ENCODE measurements at regions not wholly inside any gene's neighbourhood (a gene's known extent, or its start where the extent isn't known, plus 50 kb on each side); places are given as distances from the start of the nearest gene placed in this dataset.

DNA sequence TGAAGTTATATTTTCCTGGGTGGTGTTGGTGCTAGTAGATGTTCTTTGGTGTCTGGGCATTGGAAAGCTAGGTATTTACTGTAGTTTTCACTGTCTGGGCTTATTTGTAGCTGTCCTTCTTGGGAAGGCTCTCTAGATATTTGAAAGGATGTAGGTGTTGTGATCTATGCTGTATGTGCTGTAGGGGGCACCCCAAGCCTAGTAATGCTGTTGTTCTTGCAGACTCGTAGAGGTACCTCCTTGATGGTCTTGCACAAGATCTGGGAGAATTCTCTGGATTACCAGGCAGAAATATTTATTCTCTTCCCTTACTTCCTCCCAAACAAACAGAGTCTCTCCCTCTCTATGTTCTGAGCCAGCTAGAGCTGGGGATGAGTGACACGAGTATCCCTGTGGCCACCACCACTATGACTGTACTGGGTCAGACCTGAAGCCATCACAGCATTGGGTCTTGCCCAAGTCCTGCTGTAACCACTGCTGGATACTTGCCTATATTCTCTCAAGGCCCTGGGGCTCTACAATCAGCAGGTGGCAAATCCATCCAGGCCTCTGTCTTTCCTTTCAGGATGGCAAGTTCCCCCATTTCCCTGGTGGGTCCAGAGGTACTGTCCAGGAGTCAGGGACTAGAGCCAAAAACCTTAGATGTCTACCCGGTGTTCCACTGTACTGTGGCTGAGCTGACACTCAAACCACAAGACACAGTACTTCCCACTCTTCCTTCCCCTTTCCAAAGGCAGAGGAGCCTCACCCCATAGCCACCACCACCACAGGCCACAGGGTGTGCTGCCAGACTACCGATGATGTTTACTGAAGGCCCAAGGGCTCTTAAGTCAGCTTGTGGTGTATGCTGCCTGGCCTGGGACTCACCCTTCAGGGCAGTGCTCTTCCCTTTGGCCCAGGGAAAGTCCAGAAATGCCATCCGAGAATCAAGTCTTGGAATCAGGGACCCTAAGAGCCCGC, 195.2 kb upstream of the DPPA4 start:
- DNase-seq (ENCODE audit: low read depth, low spot score) = no peak

- no peak for DNase-seq (ENCODE audit: low read depth, low spot score)
Observed at GRCh38 chr3:109545746-109546145, 208.4 kb upstream of the DPPA4 start.

GRCh38 chr3:109548192-109548938, 211.0 kb upstream of the DPPA4 start:
- DNase-seq (ENCODE audit: low read depth, low spot score) = no peak

DNA sequence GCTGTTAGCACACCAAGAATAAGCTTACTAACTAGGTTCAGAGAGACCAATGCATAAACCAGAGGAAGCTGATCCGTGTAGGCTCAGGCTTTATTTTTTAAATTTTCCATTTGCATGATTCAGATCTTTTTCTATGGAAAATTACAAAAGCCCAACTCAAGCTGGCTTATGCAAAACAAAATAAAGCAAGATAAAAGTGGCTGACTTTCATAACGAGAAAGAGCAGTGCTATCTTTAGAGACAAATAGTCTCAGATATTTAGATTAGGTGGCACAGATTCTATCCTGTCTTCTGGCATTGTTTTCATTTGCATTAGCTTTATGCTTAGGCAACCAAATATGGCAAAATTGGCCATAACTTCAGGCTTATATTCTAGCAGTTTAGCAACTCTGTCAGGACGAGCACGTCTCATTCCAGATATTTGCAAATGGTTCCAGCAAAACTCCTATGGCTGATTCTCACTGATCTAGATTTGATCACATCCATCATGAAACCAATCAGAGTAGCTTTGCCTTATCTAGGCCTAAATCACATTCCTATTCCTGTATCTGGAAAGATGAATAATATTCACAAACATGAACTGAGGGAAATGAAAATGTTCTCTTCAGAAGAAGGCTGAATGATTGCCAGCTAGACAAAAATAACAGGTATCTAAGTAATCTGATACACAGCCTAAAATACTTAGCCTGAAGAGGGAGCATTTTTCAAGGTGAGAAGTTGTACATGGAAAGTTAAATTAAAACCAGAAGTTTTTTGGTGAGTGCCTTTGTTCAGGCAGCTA, 216.4 kb upstream of the DPPA4 start:
- DNase-seq (ENCODE audit: low read depth, low spot score) = no peak

- no peak for DNase-seq (ENCODE audit: low read depth, low spot score)
Observed at GRCh38 chr3:109559389-109559788, 222.0 kb upstream of the DPPA4 start.

DNA sequence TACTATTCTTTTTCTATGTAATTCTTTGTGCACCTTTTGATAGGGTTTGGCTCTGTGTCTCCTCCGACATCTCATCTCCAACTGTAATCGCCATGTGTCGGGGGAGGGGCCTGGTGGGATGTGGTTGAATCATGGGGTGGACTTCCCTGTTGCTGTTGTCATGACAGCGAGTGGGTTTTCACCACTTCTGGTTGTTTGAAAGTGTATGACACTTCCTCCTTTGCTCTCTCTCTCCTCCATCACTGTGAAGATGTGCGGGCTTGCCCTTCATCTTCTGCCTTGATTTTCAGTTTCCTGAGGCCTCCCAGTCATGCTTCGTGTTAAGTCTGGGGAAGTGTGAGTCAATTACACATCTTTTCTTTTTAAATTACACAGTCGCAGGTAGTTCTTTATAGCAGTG, 225.8 kb upstream of the DPPA4 start:
- DNase-seq (ENCODE audit: low read depth, low spot score) = no peak

- no peak for DNase-seq (ENCODE audit: low read depth, low spot score)
Observed at GRCh38 chr3:109569135-109569846, 231.9 kb upstream of the DPPA4 start.

DNA sequence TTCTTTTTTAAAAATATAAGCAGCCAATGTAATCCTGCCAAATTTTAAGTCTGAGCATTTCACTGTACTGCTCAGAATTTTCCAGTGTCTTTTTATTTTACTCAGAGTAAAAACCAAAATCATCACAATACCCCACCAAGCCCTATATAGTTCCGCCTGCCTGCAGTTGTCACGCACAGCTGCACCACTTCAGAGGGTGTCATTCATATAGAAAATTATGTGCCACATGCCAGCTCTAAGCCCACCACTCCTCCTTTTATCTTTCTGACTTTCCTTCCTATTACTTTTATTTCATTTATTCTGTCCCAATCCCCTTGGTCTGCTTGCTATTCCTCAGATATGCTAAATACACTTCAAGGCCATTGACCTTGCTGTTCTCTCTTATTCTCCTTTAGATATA, 233.1 kb upstream of the DPPA4 start:
- DNase-seq (ENCODE audit: low read depth, low spot score) = no peak

DNA sequence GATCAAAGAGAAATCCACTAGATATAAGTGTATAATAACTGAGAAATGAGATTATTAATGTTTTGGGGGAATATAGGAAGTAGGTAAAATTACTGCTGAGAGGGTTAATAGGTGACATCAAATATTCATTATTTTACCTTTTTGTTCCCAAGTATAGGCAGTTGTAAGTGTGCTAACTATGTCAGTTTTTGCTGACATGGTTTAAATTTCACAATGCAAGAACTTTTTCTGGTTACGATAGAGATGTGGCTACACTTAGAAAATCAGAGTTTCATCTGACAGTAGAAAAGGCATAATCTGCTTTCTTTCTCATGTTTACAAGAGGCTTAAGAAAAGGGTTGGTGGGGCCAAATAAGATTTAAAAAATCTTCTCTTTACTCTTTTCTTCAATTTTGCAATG, 235.0 kb upstream of the DPPA4 start:
- no peak for DNase-seq (ENCODE audit: low read depth, low spot score)

GRCh38 chr3:109596991-109597390, 259.6 kb upstream of the DPPA4 start:
- DNase-seq (ENCODE audit: low read depth, low spot score) = no peak

DNA sequence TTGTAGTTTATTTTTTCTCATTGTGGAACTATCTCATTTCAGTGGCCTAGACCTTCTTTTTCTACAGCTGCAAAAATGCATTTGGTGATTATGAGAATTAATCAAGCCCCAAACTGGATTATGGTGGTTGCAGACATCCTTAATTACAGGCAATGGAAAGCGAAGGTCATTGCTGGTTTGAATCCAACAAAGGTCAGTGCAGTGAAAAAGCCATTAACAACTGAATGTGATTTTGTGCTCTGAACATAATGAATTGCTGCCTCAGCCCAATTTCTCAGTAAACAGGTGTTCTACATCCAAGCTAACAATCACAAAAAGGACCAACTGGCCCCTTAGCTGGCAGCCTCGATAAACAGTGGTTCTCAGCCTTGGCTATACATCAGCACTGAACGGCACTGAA, 260.1 kb upstream of the DPPA4 start:
- no peak for DNase-seq (ENCODE audit: low read depth, low spot score)

DNA sequence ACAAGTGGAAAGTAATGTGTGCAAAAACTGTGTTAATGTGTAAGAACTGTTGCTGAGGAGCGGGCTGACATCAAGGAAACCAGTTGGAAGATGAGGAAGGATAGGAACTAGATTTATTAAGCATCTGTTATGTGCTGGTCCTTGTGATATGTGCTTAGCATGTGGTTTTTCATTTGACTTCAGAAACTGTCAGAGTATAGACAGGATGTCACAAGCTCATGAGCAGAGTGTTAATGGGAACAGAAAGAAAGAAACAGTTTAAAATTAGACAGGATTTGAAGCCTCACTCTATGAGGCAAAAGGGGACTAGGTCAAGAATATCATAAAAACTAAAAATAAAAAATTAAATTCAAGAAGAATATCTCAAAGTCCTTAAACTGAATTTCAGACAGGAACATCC, 270.6 kb upstream of the DPPA4 start:
- no peak for DNase-seq (ENCODE audit: low read depth, low spot score)

GRCh38 chr3:109608574-109608973, 271.2 kb upstream of the DPPA4 start:
- DNase-seq (ENCODE audit: low read depth, low spot score) = no peak

- no peak for DNase-seq (ENCODE audit: low read depth, low spot score)
Observed at GRCh38 chr3:109618766-109619378, 281.5 kb upstream of the DPPA4 start.

DNA sequence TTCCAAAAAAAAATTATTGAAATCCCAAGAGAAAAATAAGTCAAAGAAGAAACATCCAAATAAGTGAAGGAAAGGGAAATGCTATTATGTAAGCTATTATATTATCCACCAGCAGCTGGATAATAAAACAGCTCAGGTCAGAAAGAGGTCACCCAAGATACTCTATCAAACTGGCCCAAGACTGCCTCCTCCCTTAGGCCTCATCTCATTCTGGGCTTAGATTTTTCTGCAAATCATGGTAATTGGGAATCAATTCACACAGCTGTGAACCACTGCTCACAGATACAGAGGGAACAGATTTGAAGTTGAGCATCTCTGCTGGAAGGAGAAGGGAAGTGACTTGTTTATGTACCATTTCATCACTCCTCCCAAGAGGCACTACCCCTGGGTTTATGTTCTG, 294.6 kb upstream of the DPPA4 start:
- no peak for DNase-seq (ENCODE audit: low read depth, low spot score)

GRCh38 chr3:109640146-109640652, 302.9 kb upstream of the DPPA4 start:
- no peak for DNase-seq (ENCODE audit: low read depth, low spot score)

DNA sequence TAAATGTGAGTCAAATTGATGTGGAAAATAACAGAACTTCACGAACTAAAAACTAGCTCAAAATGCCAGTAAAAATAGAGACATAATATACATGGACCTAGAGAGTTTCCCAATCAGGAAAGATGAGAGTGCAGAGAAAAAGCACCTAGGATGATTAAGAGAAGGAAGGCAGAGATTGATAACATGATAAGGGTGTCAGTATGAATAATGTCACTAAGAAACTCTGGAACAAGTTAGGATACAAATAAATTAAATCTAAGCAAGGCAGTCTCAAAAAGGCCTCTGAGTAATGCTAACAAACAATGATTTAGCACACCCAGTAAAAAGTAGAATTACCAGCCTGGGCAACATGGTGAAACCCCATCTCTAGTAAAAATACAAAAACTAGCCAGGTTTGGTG, 304.7 kb upstream of the DPPA4 start:
- no peak for DNase-seq (ENCODE audit: low read depth, low spot score)

GRCh38 chr3:109643590-109643989, 306.2 kb upstream of the DPPA4 start:
- no peak for DNase-seq (ENCODE audit: low read depth, low spot score)

DNA sequence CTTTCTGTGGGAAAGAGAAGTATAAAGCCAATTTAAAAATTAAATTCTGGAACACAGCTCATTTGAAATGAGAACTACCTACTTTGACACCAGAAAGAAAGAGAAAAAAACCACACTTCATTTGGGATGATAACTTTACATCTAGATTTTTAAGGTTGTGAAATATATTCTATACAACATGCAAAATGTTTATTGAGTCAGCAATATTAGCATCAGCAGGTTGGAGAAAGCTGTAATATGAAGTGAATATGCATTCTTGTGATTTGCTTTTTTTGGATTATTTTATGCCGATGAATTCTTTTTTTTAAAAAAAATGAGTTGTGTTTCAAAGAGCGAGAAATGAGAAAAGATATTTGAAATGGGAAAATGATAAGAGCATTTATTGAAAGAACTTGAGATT, 307.0 kb upstream of the DPPA4 start:
- DNase-seq (ENCODE audit: low read depth, low spot score) = no peak

DNA sequence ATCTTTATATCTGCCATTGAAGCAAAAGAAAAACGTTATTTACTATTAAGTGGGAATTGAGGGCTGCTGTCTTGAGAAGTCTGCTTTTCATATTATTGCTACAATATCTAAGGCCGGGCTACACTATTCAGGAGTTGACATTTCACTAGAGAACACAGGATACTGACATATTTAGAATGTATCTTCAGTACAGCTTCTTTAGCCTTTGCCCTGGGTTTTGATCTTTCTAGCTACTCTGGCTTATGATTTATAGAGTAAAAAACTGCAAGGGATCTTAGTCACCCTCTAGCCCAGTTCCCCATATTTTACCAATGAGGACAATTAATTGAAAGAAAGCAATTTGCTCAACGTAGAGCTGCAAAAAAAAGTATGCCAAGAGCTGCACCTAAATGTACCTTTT, 307.4 kb upstream of the DPPA4 start:
- no peak for DNase-seq (ENCODE audit: low read depth, low spot score)

- DNase-seq (ENCODE audit: low read depth, low spot score) = no peak
Observed at GRCh38 chr3:109648027-109648426, 310.7 kb upstream of the DPPA4 start.
